DMS53 (cell line): ENCODE measurements at regions not wholly inside any gene's neighbourhood (a gene's known extent, or its start where the extent isn't known, plus 50 kb on each side); places are given as distances from the start of the nearest gene placed in this dataset.

ENCODE experiments used
- DNase-seq: peaks from one replicate; lab custom pipeline; 2025; lab: John Stamatoyannopoulos, UW

DNA sequence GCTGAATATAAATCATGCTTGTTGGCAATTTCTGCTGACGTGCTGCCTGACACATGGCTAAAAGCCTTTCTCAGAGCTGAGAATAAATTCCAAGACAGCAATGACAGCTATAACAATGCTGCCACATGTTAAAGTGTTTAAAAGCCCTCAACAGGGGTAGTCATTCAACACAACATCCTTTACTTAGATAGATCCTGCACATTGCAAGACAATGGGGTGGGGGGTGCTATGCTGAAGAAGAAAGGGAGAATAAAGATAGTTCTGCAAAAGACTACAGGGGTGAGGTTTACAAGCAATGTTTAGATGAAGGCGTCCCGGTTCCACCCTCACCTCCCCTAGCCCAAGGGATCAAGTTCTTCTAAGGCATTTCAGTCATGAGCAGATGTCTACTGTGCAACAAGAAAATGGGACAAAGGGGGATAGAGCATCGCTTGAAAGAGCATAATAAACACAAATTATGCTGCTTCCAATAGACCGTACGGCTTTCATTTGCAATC, 291.0 kb upstream of the ACVR2A start:
- no peak for DNase-seq

DNA sequence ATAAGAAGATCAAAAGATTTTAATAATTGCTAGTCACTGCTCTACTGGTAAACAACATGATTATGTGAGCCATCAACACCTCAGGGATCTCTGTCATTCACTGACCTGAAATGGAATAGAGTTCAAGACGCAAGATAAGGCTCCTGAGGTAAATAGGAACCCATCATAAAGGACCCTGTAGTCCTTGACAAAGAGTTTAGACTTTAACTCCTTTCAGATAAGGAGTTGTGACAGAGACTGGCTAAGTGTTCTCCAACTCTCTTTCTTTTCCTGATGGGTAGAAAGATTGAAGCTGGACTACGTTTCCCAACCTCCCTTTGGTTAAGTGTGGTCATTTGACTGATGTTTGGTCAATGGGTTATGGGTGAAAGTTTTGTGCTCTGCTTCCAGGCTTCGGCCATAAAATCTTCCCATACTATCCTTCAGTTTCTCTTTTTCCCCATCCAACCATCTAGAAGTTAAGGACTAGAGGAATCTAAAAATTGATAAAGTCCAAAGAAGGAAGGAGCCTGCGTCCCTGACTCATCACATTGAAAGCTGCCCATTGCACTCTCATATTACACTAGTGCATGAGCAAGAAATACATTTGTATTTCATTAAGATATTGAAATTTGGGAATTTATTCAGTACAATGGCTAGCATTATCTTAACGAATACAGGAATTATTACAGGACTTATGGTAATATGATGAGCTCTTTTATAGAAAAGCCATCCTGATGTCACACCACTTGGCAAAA, 293.7 kb upstream of the ACVR2A start:
- no peak for DNase-seq

DNA sequence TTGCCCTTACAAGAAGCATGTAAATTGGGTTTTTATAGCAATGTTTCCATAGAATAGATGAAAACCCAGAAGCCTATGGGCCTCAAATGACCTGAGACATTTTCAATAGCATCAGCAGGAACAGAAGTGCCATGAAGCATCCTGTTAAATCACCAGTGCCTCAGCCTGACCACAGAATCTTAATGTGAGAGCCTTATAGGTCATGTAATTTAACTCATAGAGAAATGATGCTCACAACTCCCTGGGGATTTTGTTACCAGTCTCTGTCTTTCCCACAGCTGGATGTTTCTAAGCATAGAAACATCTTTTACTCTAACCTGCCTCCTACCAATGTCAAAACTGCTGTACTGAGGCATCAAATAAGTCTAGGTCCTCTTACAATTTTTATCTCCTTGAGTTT, 295.8 kb upstream of the ACVR2A start:
- DNase-seq, result no peak

DNA sequence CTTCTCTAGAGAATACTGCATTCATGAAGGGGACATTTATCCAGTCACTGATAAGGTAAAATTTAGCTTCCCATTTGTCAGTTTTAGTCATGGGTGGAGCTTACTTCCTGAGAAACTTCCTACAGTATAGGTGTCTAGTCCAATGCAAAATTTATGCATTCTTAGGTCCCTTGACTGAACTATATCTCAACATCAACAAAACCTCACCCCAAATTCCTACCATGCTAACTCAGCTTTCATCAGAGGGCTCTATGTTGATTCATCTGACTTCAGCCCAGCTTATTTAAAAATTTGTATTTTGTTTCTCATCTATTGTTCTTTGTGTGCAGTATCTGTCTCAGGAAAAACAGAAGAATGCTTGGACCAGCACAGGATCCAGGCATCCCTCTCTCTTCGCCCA, 296.4 kb upstream of the ACVR2A start:
- no peak for DNase-seq

DNA sequence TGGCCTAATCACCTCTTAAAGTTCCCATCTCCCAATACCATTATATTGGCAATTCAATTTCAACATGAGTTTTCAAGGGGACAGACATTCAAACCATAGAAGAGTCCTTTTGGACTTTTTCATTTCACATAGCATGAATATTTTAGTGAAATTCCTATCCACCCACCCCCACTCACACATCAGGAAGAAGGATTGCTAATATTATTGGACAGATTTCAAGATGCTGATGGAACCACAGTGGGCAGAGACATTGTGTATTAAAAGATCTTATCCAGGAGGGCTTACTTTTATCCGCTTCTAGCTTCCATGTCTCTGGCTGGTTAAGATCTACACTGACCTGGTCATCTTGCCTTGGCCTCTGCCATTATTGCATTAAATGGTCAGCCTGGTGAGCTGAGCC, 297.4 kb upstream of the ACVR2A start:
- no peak for DNase-seq

DNA sequence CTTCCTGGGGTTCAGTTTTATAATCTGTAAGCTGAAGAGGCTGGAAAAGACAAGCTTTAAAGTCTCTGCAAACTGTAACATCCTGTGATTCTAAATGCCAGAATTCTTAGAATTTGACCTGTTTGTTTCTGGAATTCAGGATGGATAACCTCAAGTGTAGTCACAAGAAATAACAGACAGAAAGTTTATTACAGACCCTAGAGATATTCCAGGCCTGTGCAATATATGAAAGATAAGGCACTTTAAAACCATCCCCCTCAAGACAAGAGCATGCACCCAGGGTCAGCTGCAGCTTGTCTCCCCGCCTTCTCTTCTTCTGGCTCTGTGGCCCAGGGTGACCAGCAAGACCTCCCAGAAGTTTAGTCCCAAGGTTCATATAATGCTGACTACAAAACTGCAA, 298.7 kb upstream of the ACVR2A start:
- no peak for DNase-seq

DNA sequence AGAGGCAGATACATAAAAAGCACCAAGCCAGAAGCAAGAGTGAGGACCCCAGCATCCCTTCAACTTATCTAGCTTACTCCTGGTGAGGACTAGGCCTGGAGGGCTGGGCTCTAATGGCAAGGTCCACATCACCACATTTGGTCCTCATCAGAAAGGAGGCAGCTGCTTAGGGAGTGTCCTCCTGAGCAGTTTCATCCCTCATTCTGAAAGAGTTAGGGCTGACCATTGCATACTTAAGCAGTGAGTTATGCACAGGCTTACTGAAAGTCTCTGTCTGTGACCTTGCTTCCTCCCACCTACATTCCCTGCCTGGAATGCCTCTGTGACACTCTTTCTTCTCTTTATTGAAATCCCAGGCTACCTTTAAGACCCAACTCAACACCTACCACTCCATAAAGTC, 301.8 kb upstream of the ACVR2A start:
- DNase-seq, result no peak

DNA sequence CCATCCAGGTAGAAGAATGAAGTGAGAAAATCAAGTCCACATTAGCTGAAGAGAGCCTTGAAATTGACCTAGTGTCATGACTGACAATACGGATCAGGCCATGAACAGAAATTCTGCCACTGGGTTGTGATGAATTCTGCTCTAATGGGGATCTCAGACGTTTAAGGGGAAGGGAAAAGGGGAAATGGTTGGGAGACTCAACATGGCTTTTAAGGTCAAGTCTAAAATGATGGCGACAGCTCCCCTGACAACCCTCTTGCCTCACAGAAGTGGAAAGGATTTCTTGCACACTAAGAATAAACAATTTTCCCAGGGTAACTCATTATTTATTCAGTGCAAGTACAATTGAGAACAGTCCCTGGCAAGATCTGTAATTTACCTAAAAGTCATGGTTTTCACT, 302.5 kb upstream of the ACVR2A start:
- DNase-seq, result no peak

DNA sequence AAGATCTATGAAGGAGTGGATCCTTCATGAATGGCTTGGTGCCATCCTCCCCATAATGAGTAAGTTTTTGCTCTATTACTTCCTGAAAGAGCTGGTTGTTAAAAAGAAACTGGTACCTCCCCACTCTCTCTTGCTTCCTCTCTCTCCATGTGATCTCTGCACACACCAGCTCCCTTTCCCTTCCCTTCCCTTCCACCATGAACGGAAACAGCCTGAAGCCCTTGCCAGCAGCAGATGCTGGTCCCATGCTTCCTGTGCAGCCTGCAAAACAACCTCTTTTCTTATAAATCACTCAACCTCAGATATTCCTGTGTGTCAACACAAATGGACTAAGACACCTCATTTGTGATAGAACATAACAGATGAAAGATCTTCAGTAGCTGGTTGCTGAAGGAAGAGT, 303.5 kb upstream of the ACVR2A start:
- DNase-seq, result no peak

DNA sequence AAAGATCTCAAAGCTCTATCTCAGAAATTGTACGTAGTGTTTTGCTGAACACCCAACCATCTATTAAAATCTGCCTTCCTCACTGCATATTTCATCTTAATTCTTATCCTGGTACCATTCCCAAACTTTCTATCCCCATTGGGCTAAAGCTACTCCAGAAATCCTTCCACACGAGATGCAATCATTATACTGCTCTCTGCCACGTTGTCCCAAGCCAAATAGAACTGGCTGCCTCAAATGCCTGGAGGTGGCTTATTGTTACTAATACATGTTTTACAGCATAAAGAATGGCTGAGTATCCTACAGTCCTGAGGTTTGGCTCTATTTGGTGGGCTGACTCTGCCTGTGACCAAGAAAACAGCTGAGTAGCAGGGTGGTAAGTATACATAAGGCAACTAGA, 306.0 kb upstream of the ACVR2A start:
- no peak for DNase-seq

DNA sequence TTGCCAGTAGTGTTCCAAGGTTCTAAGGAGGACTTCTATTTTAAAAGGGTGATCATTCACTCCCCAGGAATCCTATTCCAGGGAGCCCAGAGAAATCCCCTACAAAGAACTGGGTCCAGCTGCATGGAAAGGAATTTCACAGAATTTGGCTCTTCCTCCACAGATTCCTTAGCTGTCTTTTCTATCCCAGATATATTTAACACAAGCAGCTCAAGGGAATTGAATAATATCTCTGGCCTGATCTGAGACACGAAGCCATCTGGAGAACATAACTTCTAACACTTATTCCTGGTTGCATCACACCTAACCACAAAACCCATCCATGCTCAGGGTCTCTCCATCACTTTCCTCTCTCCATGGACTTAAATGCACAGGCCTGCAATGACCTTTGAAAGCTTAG, 306.7 kb upstream of the ACVR2A start:
- DNase-seq, result no peak

DNA sequence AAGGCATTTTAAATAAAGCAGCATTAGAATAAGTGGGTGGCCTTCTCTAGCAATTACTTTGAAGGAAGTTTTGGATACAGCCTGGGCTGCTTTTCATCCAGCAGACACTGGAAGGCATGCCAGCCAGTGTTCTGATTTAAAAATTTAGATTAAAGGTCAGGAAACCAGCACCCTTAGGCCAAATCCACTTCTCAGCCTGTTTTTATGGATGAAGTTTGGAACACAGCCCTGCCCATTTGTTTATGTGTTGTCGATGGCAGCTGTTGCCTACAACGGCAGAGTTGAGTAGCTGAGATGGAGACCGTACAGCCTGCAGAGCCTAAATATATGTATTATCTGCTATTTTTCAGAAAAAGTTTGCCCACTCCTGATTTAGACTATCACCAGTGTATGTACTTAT, 313.6 kb upstream of the ACVR2A start:
- DNase-seq, result no peak

DNA sequence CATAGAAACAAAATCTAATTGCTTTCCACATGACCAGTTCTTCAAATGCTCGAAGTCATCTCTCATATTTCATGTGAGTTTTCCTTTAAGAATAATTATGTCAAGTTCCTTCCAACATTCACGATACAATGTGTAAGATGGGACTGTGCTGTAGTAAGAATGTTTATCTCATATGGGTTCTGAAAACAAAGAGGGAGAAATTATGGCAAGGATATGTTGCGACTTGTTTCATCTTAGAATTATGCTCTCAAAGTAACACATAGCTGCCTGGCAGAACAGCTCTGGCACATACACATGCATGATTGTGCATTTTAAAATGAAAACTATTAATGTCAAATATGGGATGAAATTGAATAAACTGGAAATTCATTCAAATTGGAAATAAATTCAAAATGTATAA, 314.8 kb upstream of the ACVR2A start:
- DNase-seq, result no peak

DNA sequence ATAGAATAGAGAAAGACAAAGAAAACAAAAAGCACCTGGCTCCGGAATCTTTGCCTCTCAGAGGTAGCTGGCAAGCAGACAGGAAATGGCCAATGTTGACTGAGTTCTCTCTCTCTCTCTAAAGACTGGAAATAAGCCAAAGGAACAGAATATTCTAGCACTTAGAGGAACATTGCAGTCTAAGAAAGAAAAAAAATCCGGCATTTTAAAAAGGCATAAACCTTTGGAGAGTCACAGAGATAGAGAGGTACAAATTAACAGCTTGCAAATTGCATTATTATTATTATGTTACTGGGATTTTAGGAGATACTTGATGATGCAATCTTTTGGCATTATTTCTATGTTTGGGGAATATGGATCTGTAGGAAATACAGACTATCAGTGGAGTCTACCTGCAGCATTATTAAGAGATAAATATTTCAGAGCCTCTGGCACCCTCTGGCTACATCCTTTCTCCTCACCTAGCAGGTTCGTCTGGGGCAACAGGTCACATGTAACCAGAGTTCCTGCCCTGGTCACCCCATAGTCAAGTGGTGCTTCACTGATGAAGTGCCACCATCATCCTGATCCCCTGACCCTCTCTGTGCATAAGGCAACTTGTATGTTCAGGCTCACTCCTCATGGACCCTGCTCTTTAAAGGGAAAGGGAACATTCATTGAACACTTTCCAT, 318.9 kb upstream of the ACVR2A start:
- DNase-seq, result peak; percentile 73

DNA sequence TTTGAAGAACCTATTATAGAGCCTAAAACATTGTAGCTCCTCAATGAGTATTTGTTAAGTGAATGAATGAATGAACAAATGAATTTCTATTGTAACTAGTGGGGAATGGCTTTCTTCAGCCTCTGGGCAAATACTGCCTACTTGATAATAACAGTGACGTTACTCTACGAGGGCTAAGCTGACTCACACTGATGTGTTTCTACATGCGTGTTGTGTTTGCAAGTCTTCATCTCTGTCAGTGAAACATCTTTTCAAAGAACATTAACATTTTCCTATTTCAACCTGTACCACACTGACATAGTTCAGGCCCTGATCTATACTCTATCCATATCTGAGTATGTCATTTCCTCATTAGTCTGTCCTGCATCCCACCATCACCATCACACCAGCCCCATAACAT, 319.9 kb upstream of the ACVR2A start:
- peak; percentile 26 for DNase-seq

DNA sequence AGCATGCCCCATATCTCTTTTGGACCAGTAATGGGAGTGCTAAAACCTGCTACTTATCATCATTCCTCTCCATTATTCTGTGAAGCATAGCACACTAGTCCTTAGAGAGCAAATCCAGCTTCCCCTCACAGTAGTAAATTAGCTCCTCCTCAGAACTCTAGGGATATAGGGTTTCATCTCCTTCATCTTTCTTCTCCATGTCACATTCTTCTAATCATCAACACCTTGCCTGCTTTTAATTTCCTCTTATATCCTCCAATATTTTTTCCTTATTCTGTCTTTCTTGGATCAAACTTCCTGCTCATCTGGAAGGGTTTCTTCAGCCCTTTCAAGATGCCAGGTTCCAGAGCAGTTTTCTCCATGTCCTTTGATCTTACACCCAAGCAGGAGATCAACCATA, 321.4 kb upstream of the ACVR2A start:
- no peak for DNase-seq

DNA sequence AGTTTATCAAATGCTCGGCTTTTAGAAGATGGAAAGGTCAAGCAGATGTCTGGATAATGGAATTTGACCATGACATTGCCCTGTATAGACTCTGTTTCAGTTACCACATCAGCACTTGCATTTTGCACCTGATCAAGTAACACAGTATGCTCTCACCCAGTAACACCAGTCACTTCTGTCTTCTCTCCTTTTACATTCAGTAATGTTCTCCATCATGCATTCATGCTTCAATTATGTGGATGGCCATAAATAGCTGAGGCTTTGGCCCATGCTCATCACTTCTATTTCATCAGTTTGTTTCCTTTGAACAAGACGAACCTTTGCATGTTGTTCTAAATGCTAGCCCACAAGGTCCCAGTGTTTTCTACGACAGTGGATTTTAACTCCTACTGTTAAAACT, 322.9 kb upstream of the ACVR2A start:
- no peak for DNase-seq

DNA sequence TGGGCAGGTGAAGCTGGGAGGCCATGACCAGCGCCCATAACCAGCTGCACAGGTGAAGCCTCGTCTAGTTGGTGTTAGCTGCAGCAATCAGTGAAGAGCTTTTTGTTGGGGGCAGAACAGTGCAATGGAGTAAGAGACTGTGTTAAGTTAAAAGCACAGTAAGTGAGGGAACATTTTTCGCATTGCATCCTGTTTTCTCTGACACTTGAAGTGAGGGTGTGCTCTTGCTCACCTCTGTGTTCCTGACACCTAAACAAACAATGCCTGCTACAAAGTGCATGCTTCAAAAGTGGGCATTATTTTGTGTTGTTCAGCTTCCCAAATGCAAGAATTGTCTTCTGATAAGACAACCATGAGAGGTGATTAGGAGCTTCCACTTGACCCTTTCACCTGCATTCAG, 324.0 kb upstream of the ACVR2A start:
- peak; percentile 26 for DNase-seq

DNA sequence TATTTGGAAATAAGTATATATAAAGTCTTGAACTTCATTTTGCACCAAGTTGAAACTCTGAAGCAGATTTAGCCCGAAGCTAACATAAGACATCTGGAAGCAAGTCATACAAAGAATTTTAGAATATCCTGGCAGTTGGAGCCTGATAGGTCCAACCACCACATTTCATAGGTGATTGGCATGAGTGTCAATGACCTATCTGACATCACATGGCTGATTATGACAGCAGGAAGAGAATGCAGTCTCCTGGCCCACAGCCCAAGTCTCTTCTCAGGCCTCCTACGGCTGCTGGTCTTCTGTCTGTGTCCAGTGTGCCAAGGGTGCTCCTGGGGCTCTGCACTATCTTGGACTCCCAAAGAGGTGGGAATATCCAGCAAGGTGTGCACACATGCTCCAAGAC, 325.7 kb upstream of the ACVR2A start:
- no peak for DNase-seq

DNA sequence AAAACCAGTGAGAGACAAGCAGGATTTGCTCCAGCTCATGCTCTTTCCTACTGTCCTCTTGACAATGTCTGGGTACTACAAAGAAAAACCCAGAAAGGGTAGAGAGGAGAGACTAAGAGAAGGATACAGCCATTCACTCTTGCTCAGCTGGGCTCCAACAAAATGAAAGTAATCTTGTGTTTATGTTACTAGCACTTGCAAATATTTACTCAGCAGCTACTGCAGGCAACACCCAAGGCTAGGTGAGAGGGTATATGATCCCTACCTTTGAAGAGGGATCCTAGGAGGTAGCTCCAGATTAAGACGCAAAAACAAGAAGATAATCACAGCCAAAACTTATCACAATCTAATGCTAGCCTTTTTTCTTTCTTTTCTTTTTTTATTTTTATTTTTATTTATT, 329.6 kb upstream of the ACVR2A start:
- DNase-seq, result peak; percentile 57

DNA sequence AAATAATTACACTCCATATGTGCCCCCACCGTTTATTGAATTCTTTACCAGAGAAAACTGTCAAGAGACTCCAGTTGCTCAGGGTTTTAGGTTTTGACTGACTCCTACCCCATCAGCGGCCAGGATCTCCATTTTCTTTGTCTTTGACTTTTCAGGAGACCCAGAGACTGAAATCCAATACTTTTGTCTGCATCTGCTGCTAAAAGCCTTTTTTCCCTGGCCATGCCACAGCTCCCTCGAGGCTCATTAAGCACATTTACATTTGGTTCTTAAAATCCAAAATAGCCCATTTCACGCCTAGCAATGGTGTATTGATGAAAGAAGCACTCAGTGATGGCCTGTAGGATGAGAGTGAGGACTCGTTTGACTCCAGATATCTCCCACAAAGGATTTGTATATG, 332.6 kb upstream of the ACVR2A start:
- DNase-seq, result no peak

DNA sequence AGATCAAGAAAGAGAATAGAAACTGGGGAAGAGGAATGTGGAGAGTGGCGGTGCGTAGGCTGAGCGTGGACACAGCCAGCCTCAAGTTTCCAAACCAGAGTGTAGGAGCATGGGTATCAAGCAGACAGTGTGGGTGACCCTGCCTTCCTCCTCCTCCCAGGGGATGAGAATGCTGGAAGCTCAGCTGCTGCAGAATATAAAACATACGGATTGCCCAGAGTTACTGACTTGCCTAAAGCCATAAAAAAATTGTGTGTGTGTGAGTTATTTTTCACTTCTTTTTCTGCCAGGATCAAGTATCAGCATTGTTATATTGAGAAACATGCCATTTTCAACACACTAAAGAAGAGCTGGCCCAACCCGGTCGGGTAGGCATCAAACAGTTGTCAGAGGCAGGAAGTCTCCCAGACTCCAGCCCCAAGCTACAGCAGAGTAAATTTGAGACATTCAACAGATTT, 333.3 kb upstream of the ACVR2A start:
- no peak for DNase-seq

DNA sequence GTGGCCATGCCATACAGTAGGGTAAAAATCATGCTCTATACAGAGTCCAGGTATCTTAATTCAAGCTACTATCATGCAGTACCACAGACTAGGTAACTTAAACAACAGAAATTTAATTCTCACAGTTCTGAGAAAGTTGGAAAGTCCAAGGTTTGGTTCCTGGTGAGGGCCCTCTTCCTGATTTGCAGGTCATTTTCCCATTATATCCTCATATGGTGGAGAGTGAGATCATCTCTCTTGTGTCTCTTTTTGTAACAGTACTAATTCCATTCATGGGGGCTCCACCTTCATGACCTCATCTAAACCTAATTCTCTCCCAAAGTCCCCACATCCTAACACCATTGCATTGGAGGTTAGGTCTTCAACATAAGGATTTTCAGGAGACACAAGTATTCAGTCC, 335.0 kb upstream of the ACVR2A start:
- DNase-seq, result no peak

DNA sequence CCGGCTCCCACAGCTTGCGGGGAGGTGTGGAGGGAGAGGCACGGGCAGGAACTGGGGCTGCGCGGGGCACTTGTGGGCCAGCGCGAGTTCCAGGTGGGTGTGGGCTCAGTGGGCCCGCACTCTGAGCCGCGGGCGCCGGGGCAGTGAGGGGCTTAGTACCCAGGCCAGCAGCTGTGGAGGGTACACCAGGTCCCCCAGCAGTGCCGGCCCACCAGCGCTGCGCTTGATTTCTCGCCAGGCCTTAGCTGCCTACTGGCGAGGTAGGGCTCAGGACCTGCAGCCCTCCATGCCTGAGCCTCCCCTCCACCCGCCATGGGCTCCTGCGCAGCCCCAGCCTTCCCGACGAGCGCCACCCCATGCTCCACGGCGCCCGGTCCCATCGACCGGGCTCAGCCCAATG, 337.9 kb upstream of the ACVR2A start:
- no peak for DNase-seq
